ENCODE measurements at regions not wholly inside any gene's neighbourhood (a gene's known extent, or its start where the extent isn't known, plus 50 kb on each side); places are given as distances from the start of the nearest gene placed in this dataset.

DNA sequence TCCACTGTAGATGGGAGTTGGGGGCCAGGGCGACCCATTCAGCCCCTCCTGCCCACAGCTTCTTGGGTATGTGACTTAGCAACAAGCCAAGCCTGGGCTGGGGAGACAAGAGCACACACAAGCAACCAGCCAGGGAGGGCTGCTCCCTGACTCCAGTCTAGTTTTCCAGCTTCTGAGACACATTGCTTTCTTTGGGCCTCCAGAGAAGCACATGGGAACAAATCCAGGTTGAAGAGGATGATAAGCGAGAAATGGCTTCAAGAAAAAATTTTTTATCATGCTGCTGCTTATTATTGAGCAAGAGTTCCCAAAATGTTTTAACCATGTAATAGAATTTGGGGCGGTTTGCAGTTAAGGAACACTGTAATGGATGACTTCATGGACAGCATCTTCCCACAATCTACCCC, 173.7 kb downstream of the SOX9 start:
- Histone ChIP-seq H3K4me3 (no peak overlapping the region), H3K4me1 (peaks cover 22% of the 10 kb centered on the region), H3K27ac (no peak overlapping the region), H3K9me3 (no peaks in the 10 kb centered on the region), H3K4me2 (no peak overlapping the region)
- FAIRE-seq (no peak), DNase-seq (ENCODE audit: low read depth in 1 of 2, low spot score in 1 of 2) (no peak), ATAC-seq (no peak)
- ChIA-PET POLR2A (no interaction called here), CTCF (no interaction called here)
- no peak for TF ChIP-seq RFX5 (IDR thresholded peaks at IDR 0.05)
- no peak for TF ChIP-seq CHD2 (IDR thresholded peaks at IDR 0.05; ENCODE audit: low read length, partially characterized antibody)
- WGBS (ENCODE audit: missing lambda C conversion rate): 58% methylated on average over 3 of the region's 3 CpGs

DNA sequence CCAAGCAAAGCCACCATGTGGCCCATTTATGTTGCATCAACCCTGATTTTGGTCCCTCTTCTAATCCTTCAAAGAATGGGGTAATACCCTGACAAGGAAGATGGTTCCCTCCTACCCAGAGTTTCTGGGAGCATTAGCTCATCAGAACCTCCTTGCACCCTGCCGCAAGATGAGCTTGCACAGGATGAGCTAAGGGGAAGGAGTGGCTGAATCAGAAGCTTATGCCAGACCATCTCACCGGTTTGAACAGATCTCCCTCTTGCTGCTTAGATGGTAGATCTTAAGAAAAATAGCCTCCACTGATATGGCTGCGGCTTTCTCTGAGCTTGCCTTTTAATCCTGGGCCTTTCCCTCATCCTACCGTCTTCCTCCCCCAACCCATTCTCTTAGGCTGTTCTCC, 175.1 kb downstream of the SOX9 start:
- CTCF ChIA-PET: interaction anchor here (0.9 to 2.1 kb wide), 5 partner anchors 10 to 75 kb away, joined by 3 to 8 read pairs (median 3); no protein-coding TSS in a partner anchor
- 93% methylated on average over 4 of the region's 4 CpGs for WGBS (ENCODE audit: missing lambda C conversion rate)
- no peak for ATAC-seq

GRCh38 chr17:72296456-72296855, 175.6 kb downstream of the SOX9 start:
- WGBS (ENCODE audit: missing lambda C conversion rate): 11% methylated on average over 1 of the region's 1 CpG
- ATAC-seq: peak in 1 of 2 experiments; percentile 15; a peak in 3 of 6 replicates
- CTCF ChIA-PET: interaction anchor here (1.0 to 2.1 kb wide), 6 partner anchors 8 to 244 kb away, joined by 3 to 8 read pairs (median 3); no protein-coding TSS in a partner anchor
- POLR2A ChIA-PET: interaction anchor here (0.6 to 0.9 kb wide), 2 partner anchors 91 to 176 kb away, joined by 3 to 4 read pairs; partner anchors contain the start of gene SOX9
- Histone ChIP-seq H3K9me3 (no peaks in the 10 kb centered on the region), H3K4me2 (peak overlapping the region; percentile 64), H3K4me1 (peaks cover 22% of the 10 kb centered on the region), H3K27ac (peak overlapping the region; percentile 46 to 73; a peak in 4 of 6 replicates), H3K4me3 (no peak overlapping the region)
- FAIRE-seq: no peak
- no peak for TF ChIP-seq CHD4 (IDR thresholded peaks at IDR 0.05; ENCODE audit: borderline replicate concordance)
- TF ChIP-seq MAZ (IDR thresholded peaks at IDR 0.05; ENCODE audit: borderline replicate concordance, low read depth, low read length): no peak
- no peak for TF ChIP-seq NPAS2 (CRISPR knock-in tag; IDR thresholded peaks at IDR 0.05; ENCODE audit: borderline replicate concordance)
- no peak for TF ChIP-seq MAX (IDR thresholded peaks at IDR 0.05)
- TF ChIP-seq EHF (CRISPR knock-in tag; IDR thresholded peaks at IDR 0.05): no peak
- TF ChIP-seq SREBF2 (IDR thresholded peaks at IDR 0.05): no peak
- TF ChIP-seq KDM5A (IDR thresholded peaks at IDR 0.05): no peak
- TF ChIP-seq CHD2 (IDR thresholded peaks at IDR 0.05; ENCODE audit: low read length, partially characterized antibody): no peak
- TF ChIP-seq HOXB13 (CRISPR knock-in tag; IDR thresholded peaks at IDR 0.05; ENCODE audit: low read depth): no peak
- TF ChIP-seq PHF8 (IDR thresholded peaks at IDR 0.05; ENCODE audit: borderline replicate concordance, low read depth): no peak
- no peak for TF ChIP-seq RNF2 (IDR thresholded peaks at IDR 0.05; ENCODE audit: borderline replicate concordance, low read depth)
- no peak for TF ChIP-seq GATA3 (IDR thresholded peaks at IDR 0.05; ENCODE audit: borderline replicate concordance)
- TF ChIP-seq JUNB (IDR thresholded peaks at IDR 0.05): no peak
- TF ChIP-seq, protein P1, sequence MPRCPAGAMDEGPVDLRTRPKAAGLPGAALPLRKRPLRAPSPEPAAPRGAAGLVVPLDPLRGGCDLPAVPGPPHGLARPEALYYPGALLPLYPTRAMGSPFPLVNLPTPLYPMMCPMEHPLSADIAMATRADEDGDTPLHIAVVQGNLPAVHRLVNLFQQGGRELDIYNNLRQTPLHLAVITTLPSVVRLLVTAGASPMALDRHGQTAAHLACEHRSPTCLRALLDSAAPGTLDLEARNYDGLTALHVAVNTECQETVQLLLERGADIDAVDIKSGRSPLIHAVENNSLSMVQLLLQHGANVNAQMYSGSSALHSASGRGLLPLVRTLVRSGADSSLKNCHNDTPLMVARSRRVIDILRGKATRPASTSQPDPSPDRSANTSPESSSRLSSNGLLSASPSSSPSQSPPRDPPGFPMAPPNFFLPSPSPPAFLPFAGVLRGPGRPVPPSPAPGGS (IDR thresholded peaks at IDR 0.05): no peak
- no peak for TF ChIP-seq POLR2AphosphoS2 (conservative IDR thresholded peaks at IDR 0.05; ENCODE audit: low read length)
- TF ChIP-seq, protein P2, sequence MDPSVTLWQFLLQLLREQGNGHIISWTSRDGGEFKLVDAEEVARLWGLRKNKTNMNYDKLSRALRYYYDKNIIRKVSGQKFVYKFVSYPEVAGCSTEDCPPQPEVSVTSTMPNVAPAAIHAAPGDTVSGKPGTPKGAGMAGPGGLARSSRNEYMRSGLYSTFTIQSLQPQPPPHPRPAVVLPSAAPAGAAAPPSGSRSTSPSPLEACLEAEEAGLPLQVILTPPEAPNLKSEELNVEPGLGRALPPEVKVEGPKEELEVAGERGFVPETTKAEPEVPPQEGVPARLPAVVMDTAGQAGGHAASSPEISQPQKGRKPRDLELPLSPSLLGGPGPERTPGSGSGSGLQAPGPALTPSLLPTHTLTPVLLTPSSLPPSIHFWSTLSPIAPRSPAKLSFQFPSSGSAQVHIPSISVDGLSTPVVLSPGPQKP (IDR thresholded peaks at IDR 0.05; ENCODE audit: low read depth, low read length): no peak
- TF ChIP-seq ZSCAN20 (CRISPR knock-in tag; IDR thresholded peaks at IDR 0.05): no peak
- TF ChIP-seq HDAC2 (IDR thresholded peaks at IDR 0.05): no peak
- no peak for TF ChIP-seq TFCP2L1 (CRISPR knock-in tag; IDR thresholded peaks at IDR 0.05)
- TF ChIP-seq EP300 (IDR thresholded peaks at IDR 0.05): no peak
- DNase-seq (ENCODE audit: low read depth in 1 of 2, low spot score in 1 of 2): no peak

More for the DNA sequence above, 175.1 kb downstream of the SOX9 start:
- Histone ChIP-seq H3K4me1 (peaks cover 22% of the 10 kb centered on the region), H3K4me2 (peak overlapping the region; percentile 64; the same call in 2 of the 3 replicates), H3K27ac (peak overlapping the region in 1 of 2 experiments; percentile 73; a peak in 2 of 6 replicates), H3K4me3 (no peak overlapping the region), H3K9me3 (no peaks in the 10 kb centered on the region)
- FAIRE-seq (no peak), DNase-seq (ENCODE audit: low read depth in 1 of 2, low spot score in 1 of 2) (no peak)
- TF ChIP-seq, protein P2 (IDR thresholded peaks at IDR 0.05; ENCODE audit: low read depth, low read length): no peak
- no peak for TF ChIP-seq HOXB5 (CRISPR knock-in tag; IDR thresholded peaks at IDR 0.05)
- TF ChIP-seq, protein P3, sequence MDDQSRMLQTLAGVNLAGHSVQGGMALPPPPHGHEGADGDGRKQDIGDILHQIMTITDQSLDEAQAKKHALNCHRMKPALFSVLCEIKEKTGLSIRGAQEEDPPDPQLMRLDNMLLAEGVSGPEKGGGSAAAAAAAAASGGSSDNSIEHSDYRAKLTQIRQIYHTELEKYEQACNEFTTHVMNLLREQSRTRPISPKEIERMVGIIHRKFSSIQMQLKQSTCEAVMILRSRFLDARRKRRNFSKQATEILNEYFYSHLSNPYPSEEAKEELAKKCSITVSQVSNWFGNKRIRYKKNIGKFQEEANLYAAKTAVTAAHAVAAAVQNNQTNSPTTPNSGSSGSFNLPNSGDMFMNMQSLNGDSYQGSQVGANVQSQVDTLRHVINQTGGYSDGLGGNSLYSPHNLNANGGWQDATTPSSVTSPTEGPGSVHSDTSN (IDR thresholded peaks at IDR 0.05): no peak
- TF ChIP-seq NR3C1 (IDR thresholded peaks at IDR 0.05): no peak
- no peak for TF ChIP-seq EHMT2 (IDR thresholded peaks at IDR 0.05; ENCODE audit: low read depth)
- no peak for TF ChIP-seq RNF2 (IDR thresholded peaks at IDR 0.05; ENCODE audit: borderline replicate concordance, low read depth)
- TF ChIP-seq BHLHE40 (IDR thresholded peaks at IDR 0.05; ENCODE audit: low read depth, low read length): no peak
- POLR2A ChIA-PET: interaction anchor here (0.6 to 0.9 kb wide), 2 partner anchors 91 to 175 kb away, joined by 3 to 4 read pairs; partner anchors contain the start of gene SOX9
